ENCODE measurements at regions not wholly inside any gene's neighbourhood (a gene's known extent, or its start where the extent isn't known, plus 50 kb on each side); places are given as distances from the start of the nearest gene placed in this dataset.

DNA sequence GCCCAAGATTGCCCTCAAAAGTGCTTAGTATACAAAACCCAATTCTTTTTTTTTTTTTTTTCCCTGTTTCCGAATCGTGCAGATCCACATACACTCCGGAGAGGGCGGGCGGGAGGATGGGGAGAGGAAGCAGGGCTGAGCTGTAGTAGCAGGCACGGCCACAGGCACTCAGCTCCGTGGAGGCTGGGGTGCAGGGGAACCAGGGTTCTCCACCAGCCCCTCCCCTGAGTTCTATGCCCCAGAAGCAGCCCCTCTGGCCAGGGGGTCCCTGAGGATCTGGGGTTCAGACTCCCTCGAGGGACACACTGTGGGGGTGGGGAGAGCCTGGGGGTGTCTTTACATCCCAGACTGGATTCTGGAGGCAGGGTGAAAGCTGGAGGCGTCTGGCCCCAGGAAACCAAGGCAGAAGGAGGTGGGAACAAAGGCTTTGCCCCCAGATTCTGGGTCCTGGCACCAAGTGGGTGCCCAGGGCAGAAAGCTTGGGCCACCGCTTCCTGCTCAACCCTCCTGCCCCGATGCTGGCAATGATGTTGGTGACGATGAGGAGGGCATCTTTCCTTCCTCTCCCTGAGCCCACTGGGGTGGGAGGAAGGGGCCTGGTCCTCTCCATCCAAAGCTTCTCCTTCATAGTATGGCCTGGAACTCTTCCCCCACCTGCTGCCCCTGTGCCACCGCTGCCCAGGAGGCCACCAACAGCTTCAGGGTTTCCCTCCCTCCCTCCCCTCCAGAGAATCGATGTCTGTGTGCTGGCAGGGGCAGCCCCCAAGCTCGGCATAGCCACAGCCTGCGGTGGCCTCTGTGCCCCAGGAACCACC, 106.4 kb upstream of the TARDBP start:
- Histone ChIP-seq H3K36me3 (ENCODE audit: control insufficient read depth in 2 of 2, extremely low read depth in 1 of 2, insufficient read depth in 2 of 2, low read length in 2 of 2) (no peaks in the 10 kb centered on the region), H3K9me1 (replicated peaks; ENCODE audit: control insufficient read depth, extremely low read depth, insufficient read depth, low read length) (no peaks in the 10 kb centered on the region), H3K4me3 (replicated peaks in 1 of 3; ENCODE audit: insufficient read depth in 1 of 3, low read depth in 1 of 3, low read length in 3 of 3) (no peak overlapping the region), H3K27me3 (ENCODE audit: control insufficient read depth in 2 of 2, insufficient read depth in 2 of 2, low read length in 2 of 2) (peaks cover 0 to 2% of the 10 kb centered on the region in 2 experiments), H3K9ac (replicated peaks; ENCODE audit: extremely low read depth, insufficient read depth, low read length) (no peak overlapping the region), H3K4me2 (ENCODE audit: insufficient read depth, low read length) (no peak overlapping the region), H3K4me1 (ENCODE audit: control insufficient read depth, extremely low read depth, insufficient read depth, low read length) (no peaks in the 10 kb centered on the region), H2AFZ (ENCODE audit: low read depth, low read length) (no peak overlapping the region), H4K20me1 (replicated peaks; ENCODE audit: control insufficient read depth, extremely low read depth, insufficient read depth, low read length) (no peaks in the 10 kb centered on the region), H3K79me2 (ENCODE audit: control insufficient read depth, insufficient read depth, low read length) (no peaks in the 10 kb centered on the region), H3K27ac (ENCODE audit: insufficient read depth, low read depth, low read length) (no peak overlapping the region), H3K9me3 (replicated peaks; ENCODE audit: control insufficient read depth, insufficient read depth, low read length) (no peaks in the 10 kb centered on the region)
- dilution Hi-C loops (cut with MboI; ENCODE audit: extremely low pct_ligation_motif_present, low sequenced_read_pairs) (no loop called here), intact Hi-C loops (cut with micrococcal nuclease) (no loop called here)
- POLR2A ChIA-PET: no interaction called here
- CTCF ChIA-PET: no interaction called here
- FAIRE-seq: no peak
- TF ChIP-seq POLR2A (IDR thresholded peaks at IDR 0.05; ENCODE audit: low read depth, low read length): no peak
- no peak for TF ChIP-seq POLR2AphosphoS5 (IDR thresholded peaks at IDR 0.05; ENCODE audit: insufficient read depth, low read depth, low read length)
- no peak for TF ChIP-seq JUN (IDR thresholded peaks at IDR 0.05; ENCODE audit: borderline replicate concordance, insufficient read depth, insufficient read length, low read depth)
- TF ChIP-seq, protein P1, sequence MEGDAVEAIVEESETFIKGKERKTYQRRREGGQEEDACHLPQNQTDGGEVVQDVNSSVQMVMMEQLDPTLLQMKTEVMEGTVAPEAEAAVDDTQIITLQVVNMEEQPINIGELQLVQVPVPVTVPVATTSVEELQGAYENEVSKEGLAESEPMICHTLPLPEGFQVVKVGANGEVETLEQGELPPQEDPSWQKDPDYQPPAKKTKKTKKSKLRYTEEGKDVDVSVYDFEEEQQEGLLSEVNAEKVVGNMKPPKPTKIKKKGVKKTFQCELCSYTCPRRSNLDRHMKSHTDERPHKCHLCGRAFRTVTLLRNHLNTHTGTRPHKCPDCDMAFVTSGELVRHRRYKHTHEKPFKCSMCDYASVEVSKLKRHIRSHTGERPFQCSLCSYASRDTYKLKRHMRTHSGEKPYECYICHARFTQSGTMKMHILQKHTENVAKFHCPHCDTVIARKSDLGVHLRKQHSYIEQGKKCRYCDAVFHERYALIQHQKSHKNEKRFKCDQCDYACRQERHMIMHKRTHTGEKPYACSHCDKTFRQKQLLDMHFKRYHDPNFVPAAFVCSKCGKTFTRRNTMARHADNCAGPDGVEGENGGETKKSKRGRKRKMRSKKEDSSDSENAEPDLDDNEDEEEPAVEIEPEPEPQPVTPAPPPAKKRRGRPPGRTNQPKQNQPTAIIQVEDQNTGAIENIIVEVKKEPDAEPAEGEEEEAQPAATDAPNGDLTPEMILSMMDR (IDR thresholded peaks at IDR 0.05; ENCODE audit: extremely low read depth in 1 of 2, insufficient read depth in 1 of 2, low read depth in 1 of 2, low read length in 2 of 2): no peak
- TF ChIP-seq, protein P2, sequence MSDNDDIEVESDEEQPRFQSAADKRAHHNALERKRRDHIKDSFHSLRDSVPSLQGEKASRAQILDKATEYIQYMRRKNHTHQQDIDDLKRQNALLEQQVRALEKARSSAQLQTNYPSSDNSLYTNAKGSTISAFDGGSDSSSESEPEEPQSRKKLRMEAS (IDR thresholded peaks at IDR 0.05; ENCODE audit: insufficient read depth, insufficient read length): no peak
- TF ChIP-seq EZH2 (IDR thresholded peaks at IDR 0.05; ENCODE audit: borderline replicate concordance, low read depth, low read length, severe bottlenecking): no peak
- no peak for TF ChIP-seq GATA2 (IDR thresholded peaks at IDR 0.05; ENCODE audit: insufficient read depth, insufficient read length, low read depth, low read length)
- no peak for TF ChIP-seq MYC (IDR thresholded peaks at IDR 0.05; ENCODE audit: low read depth, low read length)
- TF ChIP-seq FOS (IDR thresholded peaks at IDR 0.05; ENCODE audit: borderline replicate concordance, insufficient read depth, low read length): no peak
- no peak for DNase-seq (ENCODE audit: low read depth, low spot score)
- no TSS peak for BruUV-seq (replicated peaks)
